Stimulated activated CD4-positive, alpha-beta T cell treated with anti-CD3 and anti-CD28 coated beads, Interleukin-12 subunit alpha, Interleukin-12 subunit beta, amount 100 ng/mL, for 24 hours (primary cell): ENCODE measurements at regions not wholly inside any gene's neighbourhood (a gene's known extent, or its start where the extent isn't known, plus 50 kb on each side); places are given as distances from the start of the nearest gene placed in this dataset.

Experiments
- DNase-seq, 2 experiments: peaks; one replicate each; pipeline ENCODE4 v3.0.0-alpha.2; 2020; ENCODE audit warnings: low read depth in 2 of 2

GRCh38 chr10:120983721-120984120 lies 132.6 kb downstream of the WDR11 start:
- no peak for DNase-seq

GRCh38 chr10:120984221-120984620 lies 133.1 kb downstream of the WDR11 start:
- no peak for DNase-seq

GRCh38 chr10:120987359-120987758 lies 136.2 kb downstream of the WDR11 start:
- DNase-seq, result no peak

GRCh38 chr10:120988751-120989150 lies 137.6 kb downstream of the WDR11 start:
- DNase-seq, result no peak

GRCh38 chr10:120989279-120989678 lies 138.1 kb downstream of the WDR11 start:
- DNase-seq, result no peak

GRCh38 chr10:120989996-120990598 lies 138.9 kb downstream of the WDR11 start:
- DNase-seq, result no peak

GRCh38 chr10:120990831-120991230 lies 139.7 kb downstream of the WDR11 start:
- DNase-seq, result no peak

- no peak for DNase-seq
Measured at GRCh38 chr10:120993089-120993488, 141.9 kb downstream of the WDR11 start.

- DNase-seq, result no peak
Measured at GRCh38 chr10:120995768-120996167, 144.6 kb downstream of the WDR11 start.

- no peak for DNase-seq
Measured at GRCh38 chr10:120996456-120997034, 145.4 kb downstream of the WDR11 start.

GRCh38 chr10:120997313-120997712 lies 146.2 kb downstream of the WDR11 start:
- DNase-seq, result no peak

- DNase-seq, result no peak
Measured at GRCh38 chr10:120997756-120998155, 146.6 kb downstream of the WDR11 start.

GRCh38 chr10:120998251-120998650 lies 147.1 kb downstream of the WDR11 start:
- no peak for DNase-seq

GRCh38 chr10:120998782-120999285 lies 147.7 kb downstream of the WDR11 start:
- DNase-seq, result no peak

- DNase-seq, result no peak
Measured at GRCh38 chr10:120999868-121000267, 148.7 kb downstream of the WDR11 start.

- DNase-seq, result no peak
Measured at GRCh38 chr10:121002586-121003205, 151.5 kb downstream of the WDR11 start.

GRCh38 chr10:121005948-121006587 lies 154.9 kb downstream of the WDR11 start:
- DNase-seq, result no peak

- DNase-seq, result no peak
Measured at GRCh38 chr10:121007264-121007663, 156.1 kb downstream of the WDR11 start.

- DNase-seq, result no peak
Measured at GRCh38 chr10:121015916-121016315, 164.8 kb downstream of the WDR11 start.

- DNase-seq, result no peak
Measured at GRCh38 chr10:121024905-121025584, 173.9 kb downstream of the WDR11 start.

- DNase-seq, result no peak
Measured at GRCh38 chr10:121025731-121026130, 174.6 kb downstream of the WDR11 start.

GRCh38 chr10:121027371-121027770 lies 176.2 kb downstream of the WDR11 start:
- DNase-seq, result no peak
